Breast epithelium (tissue), 4 donors: ENCODE measurements at regions not wholly inside any gene's neighbourhood (a gene's known extent, or its start where the extent isn't known, plus 50 kb on each side); places are given as distances from the start of the nearest gene placed in this dataset.
"Not testable (repeated sequence)": the region's sequence is repeated elsewhere in the genome, so short reads cannot be mapped to it uniquely, and the experiment has no call there.

ENCODE experiments used
- DNase-seq, 2 donors: peaks; one replicate each; pipeline ENCODE4 v3.0.0-alpha.2; 2019; ENCODE audit warnings: low spot score in 2 of 2
- H3K27ac ChIP-seq, 2 donors: fragments of 200-600 bp; sonication (generic) in 1 of 2; one replicate each; pipeline ENCODE4 v1.5.1; 2016 to 2019; ENCODE audit warnings: mild to moderate bottlenecking in 1 of 2
- H3K27me3 ChIP-seq, 2 donors: fragments of 200-600 bp; sonication (generic) in 1 of 2; one replicate each; pipeline versions ENCODE4 v1.5.1 to v1.6.0; 2017 to 2019; ENCODE audit warnings: control low read depth in 1 of 2, mild to moderate bottlenecking in 1 of 2
- H3K36me3 ChIP-seq: fragments of 200-600 bp; one replicate; pipeline ENCODE4 v1.5.1; 2019
- H3K4me1 ChIP-seq, 2 donors: fragments of 200-600 bp; sonication (generic); one replicate each; pipeline ENCODE4 v1.5.1; 2016 to 2019; ENCODE audit warnings: control low read depth in 1 of 2
- H3K4me3 ChIP-seq, 3 donors: fragments of 200-600 bp; sonication (generic); 1 replicate in 2 of 3; 2 replicates in 1 of 3; pipeline ENCODE4 v1.5.1; 2016 to 2019; ENCODE audit warnings: mild to moderate bottlenecking in 3 of 3, moderate library complexity in 2 of 3
- H3K9me3 ChIP-seq, 2 donors: fragments of 200-600 bp; sonication (generic) in 1 of 2; one replicate each; pipeline ENCODE4 v1.5.1; 2016 to 2019; ENCODE audit warnings: control low read depth in 1 of 2
- CTCF ChIP-seq, 3 donors: fragments of 450-650 bp; IDR thresholded peaks; one replicate each; pipeline ENCODE4 v1.5.1; 2016 to 2017; ENCODE audit warnings: antibody characterized with exemption in 3 of 3, mild to moderate bottlenecking in 3 of 3, moderate library complexity in 3 of 3
- POLR2A ChIP-seq: fragments of 450-650 bp; IDR thresholded peaks from one replicate; pipeline ENCODE4 v1.6.1; 2016; ENCODE audit warnings: antibody characterized with exemption, mild to moderate bottlenecking, moderate library complexity
- POLR2AphosphoS5 ChIP-seq, 3 donors: sonication (generic); formaldehyde crosslinking; IDR thresholded peaks; one replicate each; pipeline ENCODE4 v1.6.1; 2017; ENCODE audit warnings: antibody characterized with exemption in 3 of 3
- intact Hi-C: fragments of 100-400 bp; cut with DNase I; formaldehyde crosslinking; loops from one replicate; pipeline ENCODE4 v1.15.1; 2023; ENCODE audit warnings: low total_unique reads

DNA sequence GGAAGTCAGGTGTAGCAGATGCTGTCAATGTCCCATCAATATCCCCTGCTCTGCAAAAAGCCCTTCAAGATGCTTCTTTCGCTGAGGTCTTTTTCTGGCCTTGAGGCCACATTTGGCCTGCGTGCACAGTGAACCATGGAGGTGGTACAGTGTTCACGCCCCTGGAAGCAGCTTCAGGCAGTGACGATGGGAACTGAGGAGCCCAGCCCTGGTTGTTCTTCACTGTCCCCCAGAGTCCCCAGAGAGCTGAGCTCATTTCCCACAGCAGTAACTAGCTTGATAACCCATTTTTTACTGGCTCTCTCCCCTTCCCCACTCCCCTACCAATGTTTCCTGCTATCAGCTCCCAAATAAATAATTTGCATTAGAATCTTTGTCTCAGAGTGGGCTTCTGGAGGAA lies 76.5 kb downstream of the OLIG1 start:
- Histone ChIP-seq H3K4me3 (no peak overlapping the region), H3K36me3 (no peaks in the 10 kb centered on the region), H3K27ac (no peak overlapping the region), H3K9me3 (no peaks in the 10 kb centered on the region), H3K4me1 (no peaks in the 10 kb centered on the region), H3K27me3 (peaks cover 0 to 44% of the 10 kb centered on the region in 2 donors)
- TF ChIP-seq POLR2A, result no peak
- no peak for TF ChIP-seq CTCF (IDR thresholded peaks at IDR 0.05)
- no peak for TF ChIP-seq POLR2AphosphoS5 (IDR thresholded peaks at IDR 0.05)
- intact Hi-C loops, result no loop called here
- DNase-seq, result no peak

GRCh38 chr21:33149181-33149580 lies 79.2 kb downstream of the OLIG1 start:
- Histone ChIP-seq H3K9me3 (no peaks in the 10 kb centered on the region), H3K27me3 (peaks cover 0 to 47% of the 10 kb centered on the region in 2 donors), H3K4me3 (no peak overlapping the region), H3K4me1 (no peaks in the 10 kb centered on the region), H3K27ac (no peak overlapping the region), H3K36me3 (no peaks in the 10 kb centered on the region)
- no peak for TF ChIP-seq CTCF (IDR thresholded peaks at IDR 0.05)
- no peak for TF ChIP-seq POLR2A
- no peak for TF ChIP-seq POLR2AphosphoS5 (IDR thresholded peaks at IDR 0.05)
- DNase-seq, result no peak
- intact Hi-C loops, result no loop called here

GRCh38 chr21:33150968-33151367 lies 78.8 kb upstream of the IFNAR2 start:
- H3K9me3 ChIP-seq, H3K4me1 ChIP-seq, DNase-seq, H3K27ac ChIP-seq, H3K4me3 ChIP-seq, intact Hi-C loops, H3K36me3 ChIP-seq: not testable (repeated sequence)
- H3K27me3 ChIP-seq, result peaks cover 0 to 41% of the 10 kb centered on the region in 2 donors

GRCh38 chr21:33151941-33152731 lies 77.6 kb upstream of the IFNAR2 start:
- peaks cover 0 to 43% of the 10 kb centered on the region in 2 donors for H3K27me3 ChIP-seq
- H3K36me3 ChIP-seq, result no peaks in the 10 kb centered on the region
- no peak for DNase-seq
- no peak overlapping the region for H3K4me3 ChIP-seq
- intact Hi-C loops, result no loop called here
- no peaks in the 10 kb centered on the region for H3K9me3 ChIP-seq
- no peak overlapping the region for H3K27ac ChIP-seq
- no peaks in the 10 kb centered on the region for H3K4me1 ChIP-seq
- TF ChIP-seq POLR2A, result no peak
- TF ChIP-seq CTCF (IDR thresholded peaks at IDR 0.05), result no peak
- TF ChIP-seq POLR2AphosphoS5 (IDR thresholded peaks at IDR 0.05), result no peak

- no peak for TF ChIP-seq POLR2A
- no peak for TF ChIP-seq CTCF (IDR thresholded peaks at IDR 0.05)
- no peak for TF ChIP-seq POLR2AphosphoS5 (IDR thresholded peaks at IDR 0.05)
- no peak for DNase-seq
- Histone ChIP-seq H3K27me3 (peaks cover 0 to 45% of the 10 kb centered on the region in 2 donors), H3K36me3 (no peaks in the 10 kb centered on the region), H3K27ac (no peak overlapping the region), H3K4me3 (no peak overlapping the region), H3K9me3 (no peaks in the 10 kb centered on the region), H3K4me1 (no peaks in the 10 kb centered on the region)
- intact Hi-C loops, result no loop called here
These were observed 77.0 kb upstream of the IFNAR2 start for GRCh38 chr21:33152732-33153130.
